HG03095 (cell line): ENCODE measurements at regions not wholly inside any gene's neighbourhood (a gene's known extent, or its start where the extent isn't known, plus 50 kb on each side); places are given as distances from the start of the nearest gene placed in this dataset.
"Not testable (repeated sequence)": the region's sequence is repeated elsewhere in the genome, so short reads cannot be mapped to it uniquely, and the experiment has no call there.

ENCODE experiments used
- ATAC-seq: cut with Tn5 transposase; IDR thresholded peaks from one replicate; pipeline ENCODE4 v1.9.1; 2021; ENCODE audit warnings: moderate library complexity; ENCODE audit not compliant: unreplicated experiment

GRCh38 chr6:168795611-168796010 lies 354.6 kb downstream of the SMOC2 start:
- not testable (repeated sequence) for ATAC-seq

GRCh38 chr6:168794491-168794890 lies 353.5 kb downstream of the SMOC2 start:
- ATAC-seq: no peak

DNA sequence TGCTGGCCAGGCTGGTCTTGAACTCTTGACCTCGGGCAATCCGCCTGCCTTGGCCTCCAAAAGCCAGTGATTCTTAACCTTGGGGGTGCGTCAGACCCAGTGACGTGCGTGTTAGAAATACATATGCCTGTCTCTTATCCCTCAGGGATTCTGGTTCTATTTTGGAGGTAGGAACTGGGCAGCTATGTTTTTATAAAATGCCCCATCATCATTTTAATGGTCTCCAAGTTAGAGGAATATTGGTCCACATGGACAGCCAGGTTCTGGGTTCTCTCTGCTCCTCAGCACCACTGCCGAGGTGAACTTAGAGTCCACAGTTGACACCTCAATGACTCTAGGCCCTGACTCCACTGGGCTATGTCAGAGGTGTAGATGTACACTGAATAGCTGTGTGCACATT lies 352.7 kb downstream of the SMOC2 start:
- no peak for ATAC-seq

DNA sequence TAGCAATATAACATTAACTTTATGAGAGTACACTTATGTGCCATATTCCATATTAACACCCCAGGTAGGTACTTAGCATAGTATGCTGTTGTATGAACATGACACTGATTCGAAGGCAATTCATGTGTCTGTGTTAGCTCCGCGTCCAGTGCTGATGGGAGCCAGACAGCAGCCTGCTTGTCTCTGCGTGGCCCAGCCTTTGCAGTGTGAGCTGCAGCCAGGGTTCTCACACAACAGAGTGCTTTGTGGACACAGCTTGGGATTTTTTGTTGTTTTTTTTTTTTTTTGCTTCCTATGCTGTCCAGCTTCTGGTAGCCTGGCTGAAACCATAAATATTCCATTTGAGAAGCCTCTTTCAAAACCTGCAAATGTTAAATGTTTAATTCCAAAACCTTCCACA lies 350.9 kb downstream of the SMOC2 start:
- no peak for ATAC-seq

GRCh38 chr6:168789699-168790098 lies 348.7 kb downstream of the SMOC2 start:
- ATAC-seq: no peak

- no peak for ATAC-seq
Observed at GRCh38 chr6:168785720-168786511, 344.9 kb downstream of the SMOC2 start.

- no peak for ATAC-seq
Observed at GRCh38 chr6:168784426-168784825, 343.4 kb downstream of the SMOC2 start.

- no peak for ATAC-seq
Observed at GRCh38 chr6:168783720-168784119, 342.7 kb downstream of the SMOC2 start.

- no peak for ATAC-seq
Observed at GRCh38 chr6:168782187-168782751, 341.3 kb downstream of the SMOC2 start.

GRCh38 chr6:168778201-168778600 lies 337.2 kb downstream of the SMOC2 start:
- ATAC-seq: no peak

- no peak for ATAC-seq
Observed at GRCh38 chr6:168774381-168774780, 333.4 kb downstream of the SMOC2 start.

DNA sequence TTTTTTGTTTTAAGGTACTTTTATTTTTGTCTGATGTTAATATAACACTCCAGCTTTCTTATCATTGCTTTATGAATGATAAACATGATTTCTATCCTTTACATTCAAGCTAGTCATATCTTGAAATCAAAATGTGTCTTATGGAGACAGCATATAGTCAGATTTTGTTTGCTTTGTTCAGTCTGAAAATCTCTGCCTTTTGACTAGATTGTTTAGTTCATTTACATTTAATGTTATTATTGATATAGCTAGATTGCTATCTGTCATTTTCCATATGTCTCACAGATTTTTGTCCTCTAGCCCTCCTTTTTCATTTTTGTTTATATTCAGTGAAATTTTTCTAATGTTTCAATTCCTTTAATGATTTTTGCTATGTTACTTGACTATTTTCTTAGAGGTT lies 332.8 kb downstream of the SMOC2 start:
- ATAC-seq: no peak

DNA sequence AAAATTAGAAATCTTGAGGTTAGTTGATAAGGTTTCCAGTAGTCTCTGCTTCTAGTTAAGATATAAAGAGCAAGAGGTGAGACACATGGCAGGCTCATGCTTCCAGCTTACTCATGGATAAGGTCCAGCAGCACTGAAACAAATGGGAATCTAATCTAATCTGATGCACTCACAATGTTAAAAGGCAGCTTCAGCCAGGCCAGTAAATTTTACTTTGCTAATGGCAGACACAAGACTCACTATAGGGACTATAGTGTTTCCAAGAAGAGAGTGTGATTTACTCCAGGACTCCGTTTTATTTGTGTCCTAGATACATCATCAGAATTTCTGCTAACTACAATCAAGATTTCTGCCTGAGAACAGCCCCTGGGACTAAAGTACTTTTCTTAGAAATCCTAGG lies 324.8 kb downstream of the SMOC2 start:
- ATAC-seq: no peak

GRCh38 chr6:168756009-168756634 lies 315.1 kb downstream of the SMOC2 start:
- no peak for ATAC-seq

DNA sequence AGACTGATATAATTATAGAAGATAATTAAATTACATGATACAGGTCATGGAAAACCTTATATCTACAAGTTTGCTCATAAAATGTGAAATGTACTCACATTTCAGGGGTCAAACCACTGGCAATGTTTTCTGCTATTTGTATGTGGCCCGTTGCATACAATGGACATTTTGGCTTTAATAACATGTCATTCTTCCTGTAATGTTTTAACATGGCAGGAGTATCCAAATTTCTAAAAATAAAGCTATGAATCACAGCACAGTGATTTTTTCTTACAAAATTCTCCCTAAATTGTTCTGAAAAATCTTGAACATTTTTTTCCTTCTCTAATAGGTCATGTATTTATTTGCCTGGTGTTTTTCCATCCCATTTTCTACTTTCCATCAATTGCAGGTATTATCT lies 305.7 kb downstream of the SMOC2 start:
- no peak for ATAC-seq

DNA sequence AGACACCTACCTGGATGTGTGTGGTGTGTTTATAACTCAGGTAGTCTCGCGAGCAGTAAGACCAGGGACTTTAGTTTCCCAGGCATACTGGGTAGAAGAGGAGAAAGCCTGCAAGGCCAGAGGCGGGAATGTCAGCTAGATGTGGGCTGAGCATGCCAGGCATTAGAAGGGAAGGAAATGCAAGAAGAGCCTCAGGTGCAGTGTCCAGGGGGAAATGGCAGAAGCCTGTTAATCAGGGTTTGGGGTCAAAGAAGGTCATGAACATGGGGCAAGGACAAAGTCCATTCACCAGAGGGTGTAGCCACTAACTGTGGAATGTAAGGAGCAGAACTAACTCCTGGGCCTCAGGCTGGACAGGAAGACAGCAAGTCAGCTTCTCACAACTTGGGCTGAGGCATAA lies 305.0 kb downstream of the SMOC2 start:
- no peak for ATAC-seq

DNA sequence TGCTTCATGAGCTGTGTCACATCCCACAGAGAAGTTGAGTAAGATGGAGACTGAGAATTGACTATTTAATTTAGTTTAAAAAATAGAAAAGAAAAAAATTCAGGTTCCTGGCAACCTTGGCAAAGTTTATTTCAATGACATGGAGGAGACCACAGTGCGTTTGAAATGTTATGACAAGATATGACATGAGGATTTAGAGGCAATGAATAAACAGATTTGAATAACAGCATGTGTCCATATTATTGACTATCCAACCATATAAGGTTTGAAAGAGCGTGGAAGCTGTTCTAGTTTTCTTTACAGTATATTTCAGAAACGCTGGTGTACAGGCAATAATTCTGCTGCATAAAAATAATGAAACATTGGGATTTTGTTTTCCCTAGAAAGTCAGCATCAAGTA lies 303.9 kb downstream of the SMOC2 start:
- ATAC-seq: no peak

GRCh38 chr6:168741942-168742782 lies 301.2 kb downstream of the SMOC2 start:
- no peak for ATAC-seq

DNA sequence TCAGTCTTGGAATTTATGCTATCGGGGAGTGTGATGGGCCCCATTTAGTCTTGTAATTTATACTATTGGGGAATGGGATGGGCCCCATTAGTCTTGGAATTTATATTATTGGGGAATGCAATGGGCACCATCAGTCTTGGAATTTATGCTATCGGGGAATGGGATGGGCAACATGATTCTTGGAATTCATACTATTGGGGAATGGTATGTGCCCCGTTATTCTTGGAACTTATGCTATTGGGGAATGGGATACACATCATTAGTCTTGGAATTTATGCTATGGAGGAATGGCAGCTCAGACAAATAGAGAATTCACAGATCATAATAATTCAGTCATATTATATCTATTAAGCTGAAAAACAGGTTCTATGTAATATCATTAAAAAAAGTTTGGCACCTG lies 300.3 kb downstream of the SMOC2 start:
- ATAC-seq: no peak

DNA sequence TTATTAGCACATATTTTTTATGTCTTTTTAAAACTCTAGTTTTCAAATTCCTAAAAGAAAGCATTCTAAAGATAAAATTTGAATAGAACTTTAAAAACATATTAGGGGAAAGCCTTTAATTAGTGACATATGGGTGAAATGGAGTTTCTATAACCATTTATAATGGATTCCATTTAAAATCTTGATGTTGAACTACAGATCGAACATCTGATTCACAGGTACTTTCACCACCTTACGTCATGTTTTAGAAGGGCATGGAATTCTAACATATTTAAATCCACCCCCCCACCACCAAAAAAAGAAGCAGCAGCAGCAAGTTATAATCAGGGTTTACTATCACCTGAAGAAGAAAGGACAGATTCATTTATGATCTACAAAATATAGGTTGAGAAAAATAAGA lies 298.4 kb downstream of the SMOC2 start:
- ATAC-seq: no peak

DNA sequence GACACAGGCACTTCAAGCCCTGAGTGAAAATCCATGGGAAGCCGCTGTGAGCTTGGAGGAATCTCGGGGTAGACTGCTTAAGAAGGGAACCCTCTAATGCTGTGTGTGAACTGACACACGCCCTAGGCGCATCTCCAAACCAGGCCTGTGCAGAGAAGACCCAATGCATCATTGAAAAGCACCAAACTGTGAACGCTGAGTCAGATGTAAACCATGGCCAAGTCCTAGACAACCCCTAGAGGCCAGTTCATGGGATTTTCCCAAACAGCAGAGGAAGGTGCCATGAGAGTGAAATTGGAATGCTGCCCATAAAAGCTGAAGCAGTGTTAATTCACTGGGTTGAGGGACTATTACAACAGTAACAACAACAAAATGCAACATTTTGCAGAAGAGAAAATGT lies 296.5 kb downstream of the SMOC2 start:
- no peak for ATAC-seq
